ENCODE measurements at regions not wholly inside any gene's neighbourhood (a gene's known extent, or its start where the extent isn't known, plus 50 kb on each side); places are given as distances from the start of the nearest gene placed in this dataset.

DNA sequence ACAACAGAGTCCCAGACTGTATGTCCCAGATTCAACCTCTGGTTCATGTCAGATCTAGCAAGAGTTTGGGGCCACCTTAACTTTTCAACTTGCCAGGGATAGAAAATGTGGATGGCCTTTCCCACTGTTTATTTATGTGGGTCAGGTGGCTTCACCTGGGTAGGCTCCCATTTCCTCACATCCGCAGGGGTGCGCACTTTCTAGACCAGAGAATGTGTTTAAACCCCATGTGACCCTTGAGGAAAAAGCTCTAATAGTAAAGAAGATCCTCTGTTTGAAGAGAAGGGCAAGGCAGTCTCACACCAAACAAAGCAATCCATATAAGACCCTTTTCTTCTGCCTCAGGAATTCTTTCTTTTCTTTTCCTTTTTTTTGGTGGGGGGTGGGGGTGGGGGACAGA lies 167.2 kb upstream of the TSC22D2 start:
- TF ChIP-seq CTCF (IDR thresholded peaks at IDR 0.05) (no peak), POLR2A (IDR thresholded peaks at IDR 0.05) (no peak)
